VCaP (cell line): ENCODE measurements at regions not wholly inside any gene's neighbourhood (a gene's known extent, or its start where the extent isn't known, plus 50 kb on each side); places are given as distances from the start of the nearest gene placed in this dataset.

Source experiments
- H3K27ac ChIP-seq: fragments of 450-650 bp; 2 replicates; pipeline ENCODE4 v1.5.1; 2017
- TF ChIP-seq, protein P1 (sequence below): fragments of 450-650 bp; conservative IDR thresholded peaks from 2 replicates; pipeline ENCODE4 v1.5.1; 2017; ENCODE audit warnings: mild to moderate bottlenecking, moderate library complexity

DNA sequence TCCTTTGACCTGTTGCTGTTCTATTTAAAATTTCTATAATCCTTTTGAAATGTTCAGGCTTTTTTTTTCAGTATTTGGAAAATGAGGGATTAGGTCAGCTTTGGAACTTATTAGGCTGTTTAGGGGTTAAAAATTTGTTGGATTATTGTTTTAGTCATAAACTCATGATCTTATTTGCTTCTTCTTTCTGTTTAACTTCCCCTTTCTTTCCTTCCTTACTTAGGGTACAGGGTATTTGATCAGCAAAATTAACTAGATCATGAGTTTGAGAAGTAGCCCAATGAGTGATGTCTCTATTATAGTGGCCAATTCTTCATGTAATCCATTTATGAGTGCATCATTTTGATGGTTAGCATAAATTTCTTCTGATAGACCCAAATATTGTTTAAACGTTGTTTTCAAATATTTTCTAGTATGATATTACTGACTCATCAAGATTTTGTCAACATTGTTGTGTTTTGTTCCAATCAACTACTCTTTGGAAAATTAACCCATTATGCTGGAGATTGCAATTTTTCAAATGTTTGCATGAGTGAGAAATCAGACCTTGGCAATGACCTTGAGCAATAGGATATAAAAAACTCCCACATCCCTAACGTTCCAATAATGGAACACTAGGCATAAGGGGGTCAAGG lies 94.4 kb downstream of the OTOR start:
- no peak overlapping the region for H3K27ac ChIP-seq
- TF ChIP-seq, protein P1, sequence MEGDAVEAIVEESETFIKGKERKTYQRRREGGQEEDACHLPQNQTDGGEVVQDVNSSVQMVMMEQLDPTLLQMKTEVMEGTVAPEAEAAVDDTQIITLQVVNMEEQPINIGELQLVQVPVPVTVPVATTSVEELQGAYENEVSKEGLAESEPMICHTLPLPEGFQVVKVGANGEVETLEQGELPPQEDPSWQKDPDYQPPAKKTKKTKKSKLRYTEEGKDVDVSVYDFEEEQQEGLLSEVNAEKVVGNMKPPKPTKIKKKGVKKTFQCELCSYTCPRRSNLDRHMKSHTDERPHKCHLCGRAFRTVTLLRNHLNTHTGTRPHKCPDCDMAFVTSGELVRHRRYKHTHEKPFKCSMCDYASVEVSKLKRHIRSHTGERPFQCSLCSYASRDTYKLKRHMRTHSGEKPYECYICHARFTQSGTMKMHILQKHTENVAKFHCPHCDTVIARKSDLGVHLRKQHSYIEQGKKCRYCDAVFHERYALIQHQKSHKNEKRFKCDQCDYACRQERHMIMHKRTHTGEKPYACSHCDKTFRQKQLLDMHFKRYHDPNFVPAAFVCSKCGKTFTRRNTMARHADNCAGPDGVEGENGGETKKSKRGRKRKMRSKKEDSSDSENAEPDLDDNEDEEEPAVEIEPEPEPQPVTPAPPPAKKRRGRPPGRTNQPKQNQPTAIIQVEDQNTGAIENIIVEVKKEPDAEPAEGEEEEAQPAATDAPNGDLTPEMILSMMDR: no peak

DNA sequence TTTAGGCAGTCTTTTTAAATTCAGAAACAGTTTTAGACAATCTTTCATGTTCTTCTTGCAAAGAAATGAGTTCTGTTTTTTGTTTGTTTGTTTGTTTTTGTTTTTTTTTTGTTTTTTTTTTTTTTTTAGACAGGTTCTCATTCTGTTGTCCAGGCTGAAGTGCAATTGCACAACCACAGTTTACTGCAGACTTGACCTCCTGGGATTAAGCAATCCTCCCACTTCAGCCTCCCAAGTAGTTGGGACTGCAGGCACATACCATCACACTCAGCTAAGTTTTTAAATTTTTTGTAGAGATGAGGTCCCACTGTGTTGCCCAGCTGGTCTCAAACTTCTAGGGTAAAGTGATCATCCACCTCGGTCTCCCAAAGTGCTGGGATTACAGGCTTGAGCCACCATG lies 96.2 kb downstream of the OTOR start:
- TF ChIP-seq, protein P1: no peak
- no peak overlapping the region for H3K27ac ChIP-seq

DNA sequence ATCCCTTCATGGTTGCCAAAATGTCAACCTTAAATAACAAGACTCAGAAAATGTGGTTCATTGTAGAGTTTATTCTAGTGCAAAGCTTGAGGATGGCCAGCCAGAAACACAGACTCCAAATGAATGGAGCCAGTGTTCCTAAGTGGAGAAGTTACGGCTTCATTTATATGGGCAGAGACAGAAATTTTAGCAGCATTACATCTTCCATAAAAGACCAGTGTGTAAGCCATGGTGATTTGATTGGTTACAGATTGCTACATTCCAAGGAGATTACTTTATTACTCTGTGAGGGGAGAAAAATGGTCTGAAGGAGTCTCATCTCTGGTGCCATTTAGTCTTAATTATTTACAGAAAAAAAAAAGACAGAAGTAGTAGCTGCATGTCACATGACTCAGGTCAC lies 97.8 kb downstream of the OTOR start:
- no peak overlapping the region for H3K27ac ChIP-seq

DNA sequence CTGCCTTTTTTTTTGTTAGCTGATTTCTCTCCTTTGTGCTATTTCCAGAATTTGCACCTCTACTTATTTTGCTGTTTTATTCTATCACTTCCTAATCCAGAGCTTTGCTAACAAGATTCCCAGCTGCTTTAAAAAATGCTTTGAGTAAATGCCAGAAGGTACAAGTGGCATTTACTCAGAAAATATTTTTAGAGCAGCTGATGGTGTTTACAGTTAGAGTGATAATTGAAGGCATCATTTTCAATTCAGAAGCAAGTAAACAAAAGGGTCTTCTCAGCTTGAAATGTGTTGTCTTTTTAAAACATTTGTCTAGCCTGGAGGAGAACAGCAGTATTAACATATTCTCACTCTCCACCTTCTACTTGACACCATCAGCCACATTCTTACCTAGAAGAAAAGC lies 99.9 kb downstream of the OTOR start:
- TF ChIP-seq, protein P1: no peak
- no peak overlapping the region for H3K27ac ChIP-seq

More for the DNA sequence above, 97.8 kb downstream of the OTOR start:
- TF ChIP-seq, protein P1: no peak

DNA sequence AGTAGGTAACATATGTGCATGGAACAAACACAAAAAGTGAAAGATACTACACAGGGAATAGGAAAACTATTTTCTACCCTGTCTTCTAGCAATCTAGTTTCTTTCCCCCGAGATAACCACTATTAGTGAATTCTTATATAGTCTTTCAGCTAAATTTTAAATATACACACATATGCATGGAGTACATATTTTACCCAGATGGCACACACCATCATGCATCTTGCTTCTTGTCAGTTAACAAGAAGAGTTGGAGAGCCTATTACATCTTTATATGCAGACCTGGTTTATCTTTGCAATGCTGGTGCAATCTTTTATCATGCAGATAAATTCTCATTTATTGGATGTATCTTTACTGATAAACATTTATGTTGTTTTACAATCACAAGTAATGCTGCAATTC lies 100.4 kb downstream of the OTOR start:
- TF ChIP-seq, protein P1: no peak
- H3K27ac ChIP-seq: no peak overlapping the region

DNA sequence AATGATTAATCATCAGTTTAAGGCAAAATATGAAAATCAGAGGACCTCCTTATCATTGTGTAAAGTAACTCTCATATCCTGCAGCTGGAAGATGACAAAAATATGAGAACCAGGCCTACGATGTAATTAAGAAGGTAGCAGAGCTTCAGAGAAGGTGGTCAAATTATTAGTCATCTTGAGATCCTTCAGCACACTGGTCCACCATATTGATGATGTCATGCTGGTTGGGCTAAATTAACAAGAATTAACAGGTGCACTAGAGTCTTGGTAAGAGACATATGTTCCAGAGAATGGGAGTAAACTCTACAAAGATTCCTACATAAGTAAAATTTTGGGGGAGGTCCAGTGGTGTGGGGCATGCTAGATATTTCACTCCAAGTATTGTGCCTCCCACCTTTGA lies 112.8 kb downstream of the OTOR start:
- no peak overlapping the region for H3K27ac ChIP-seq
- TF ChIP-seq, protein P1: no peak

DNA sequence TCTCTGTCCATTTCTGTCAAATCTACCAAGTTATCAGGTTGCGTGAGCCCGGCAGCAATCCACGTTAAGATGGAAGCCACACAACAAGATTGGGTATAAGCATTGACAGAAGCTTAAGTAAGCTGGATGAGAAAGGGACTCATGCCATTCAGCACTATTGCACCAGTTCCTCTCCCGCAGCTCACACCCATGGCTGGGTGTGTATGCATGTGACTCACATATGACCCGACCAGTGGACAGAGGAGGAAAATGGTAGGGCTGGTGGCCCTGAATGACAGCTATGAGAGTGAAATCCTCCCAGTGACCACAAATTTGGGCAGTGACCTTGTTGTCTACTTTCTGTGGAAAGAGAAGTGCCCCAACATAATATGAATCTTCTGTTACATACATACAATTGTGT lies 113.5 kb downstream of the OTOR start:
- no peak overlapping the region for H3K27ac ChIP-seq
- TF ChIP-seq, protein P1: no peak
